GM23338 (cell line): ENCODE measurements at regions not wholly inside any gene's neighbourhood (a gene's known extent, or its start where the extent isn't known, plus 50 kb on each side); places are given as distances from the start of the nearest gene placed in this dataset.
"Not testable (repeated sequence)": the region's sequence is repeated elsewhere in the genome, so short reads cannot be mapped to it uniquely, and the experiment has no call there.

Experiments
- ATAC-seq: fragments of 200-7000 bp; cut with Tn5 transposase; 3 replicates; pipeline ENCODE4 v1.9.1; 2020
- DNase-seq: peaks from one replicate; pipeline ENCODE4 v3.0.0-alpha.2; 2015; ENCODE audit warnings: low spot score
- H2AFZ ChIP-seq: fragments of 200-600 bp; sonication (generic); 2 replicates; pipeline ENCODE4 v1.8.0; 2016; ENCODE audit warnings: antibody characterized with exemption, mild to moderate bottlenecking, moderate library complexity
- H3F3A ChIP-seq: fragments of 200-600 bp; sonication (generic); replicated peaks from 2 replicates; pipeline ENCODE4 v1.8.0; 2017; ENCODE audit warnings: antibody characterized with exemption, mixed run types, low read depth
- H3K27ac ChIP-seq: fragments of 200-600 bp; sonication (generic); 2 replicates; pipeline ENCODE4 v1.6.1; 2016; ENCODE audit warnings: low read depth
- H3K27me3 ChIP-seq: fragments of 200-600 bp; sonication (generic); 2 replicates; pipeline ENCODE4 v1.8.0; 2016; ENCODE audit warnings: mild to moderate bottlenecking, mixed run types, moderate library complexity; ENCODE audit not compliant: insufficient read depth
- H3K36me3 ChIP-seq: fragments of 200-600 bp; sonication (generic); 2 replicates; pipeline ENCODE4 v1.8.0; 2016; ENCODE audit warnings: mild to moderate bottlenecking; ENCODE audit not compliant: insufficient read depth
- H3K4me1 ChIP-seq: fragments of 200-600 bp; sonication (generic); 2 replicates; pipeline ENCODE4 v1.8.0; 2016; ENCODE audit warnings: mild to moderate bottlenecking, moderate library complexity; ENCODE audit not compliant: insufficient read depth
- H3K4me2 ChIP-seq: fragments of 200-600 bp; sonication (generic); 2 replicates; pipeline ENCODE4 v1.7.1; 2017; ENCODE audit warnings: mixed run types
- H3K4me3 ChIP-seq: fragments of 200-600 bp; sonication (generic); 2 replicates; pipeline ENCODE4 v1.6.1; 2016; ENCODE audit warnings: mixed run types
- H3K79me2 ChIP-seq: fragments of 200-600 bp; sonication (generic); replicated peaks from 2 replicates; pipeline ENCODE4 v1.8.0; 2017; ENCODE audit warnings: mild to moderate bottlenecking; ENCODE audit not compliant: insufficient read depth
- H3K9me2 ChIP-seq: fragments of 200-600 bp; sonication (generic); 2 replicates; pipeline ENCODE4 v1.8.0; 2017; ENCODE audit not compliant: insufficient read depth
- H4K20me1 ChIP-seq: fragments of 200-600 bp; sonication (generic); replicated peaks from 2 replicates; pipeline ENCODE4 v1.8.0; 2017; ENCODE audit warnings: mild to moderate bottlenecking; ENCODE audit not compliant: insufficient read depth
- H3K27ac Mint-ChIP-seq: 2 replicates; pipeline ENCODE4 v1.8.0; 2020; ENCODE audit warnings: inconsistent platforms, mild to moderate bottlenecking, moderate library complexity, mixed read lengths
- H3K27me3 Mint-ChIP-seq: 3 replicates; pipeline ENCODE4 v1.8.0; 2022; ENCODE audit warnings: low read depth, mild to moderate bottlenecking, moderate library complexity, mixed read lengths, inconsistent platforms; ENCODE audit not compliant: insufficient read depth, poor library complexity
- H3K36me3 Mint-ChIP-seq: 3 replicates; pipeline ENCODE4 v1.8.0; 2021; ENCODE audit warnings: low read depth, mild to moderate bottlenecking, inconsistent platforms, moderate library complexity, mixed read lengths
- H3K4me1 Mint-ChIP-seq: 3 replicates; pipeline ENCODE4 v1.8.0; 2020; ENCODE audit warnings: mild to moderate bottlenecking, inconsistent platforms, mixed read lengths
- H3K4me3 Mint-ChIP-seq: 3 replicates; pipeline ENCODE4 v1.8.0; 2021; ENCODE audit warnings: moderate library complexity, mild to moderate bottlenecking, inconsistent platforms, mixed read lengths
- H3K9me3 Mint-ChIP-seq: 3 replicates; pipeline ENCODE4 v1.8.0; 2020; ENCODE audit warnings: moderate library complexity, mild to moderate bottlenecking, inconsistent platforms, mixed read lengths
- CREB1 ChIP-seq: fragments of 250-450 bp; sonication (Bioruptor Pico); IDR thresholded peaks from 2 replicates; pipeline ENCODE4 v1.5.0; 2020; ENCODE audit warnings: low read depth, mild to moderate bottlenecking, moderate library complexity
- CTCF ChIP-seq, 2 experiments: fragments of 200-600 bp in 1 of 2; sonication (generic) in 1 of 2; conservative IDR thresholded peaks; 2 replicates each; pipeline versions ENCODE4 v1.5.1 to v1.6.1; 2016 to 2017; ENCODE audit warnings: antibody characterized with exemption in 2 of 2, low read depth in 2 of 2, mild to moderate bottlenecking in 2 of 2, moderate library complexity in 1 of 2
- ETS1 ChIP-seq: IDR thresholded peaks from 2 replicates; pipeline ENCODE4 v1.6.1; 2016; ENCODE audit warnings: antibody characterized with exemption
- EZH2 ChIP-seq: fragments of 200-600 bp; sonication (generic); IDR thresholded peaks from one replicate; pipeline ENCODE4 v1.8.0; 2017; ENCODE audit warnings: antibody characterized with exemption, mild to moderate bottlenecking, low read depth; ENCODE audit not compliant: unreplicated experiment
- JUNB ChIP-seq: IDR thresholded peaks from one replicate; pipeline ENCODE4 v1.6.1; 2016; ENCODE audit warnings: antibody characterized with exemption; ENCODE audit not compliant: unreplicated experiment
- NANOG ChIP-seq: IDR thresholded peaks from 2 replicates; pipeline ENCODE4 v1.6.1; 2016; ENCODE audit warnings: antibody characterized with exemption, borderline replicate concordance
- REST ChIP-seq: IDR thresholded peaks from one replicate; pipeline ENCODE4 v1.6.1; 2018; ENCODE audit warnings: antibody characterized with exemption; ENCODE audit not compliant: unreplicated experiment
- STAT1 ChIP-seq: IDR thresholded peaks from one replicate; pipeline ENCODE4 v1.6.1; 2016; ENCODE audit warnings: antibody characterized with exemption; ENCODE audit not compliant: unreplicated experiment
- ZNF114 ChIP-seq: fragments of 250-450 bp; sonication (Bioruptor Pico); IDR thresholded peaks from 2 replicates; pipeline ENCODE4 v1.5.0; 2020; ENCODE audit warnings: mild to moderate bottlenecking, moderate library complexity
- ZNF331 ChIP-seq: fragments of 250-450 bp; sonication (Bioruptor Pico); IDR thresholded peaks from 2 replicates; pipeline ENCODE4 v1.5.0; 2020; ENCODE audit warnings: low read depth, mild to moderate bottlenecking, moderate library complexity

- Mint-ChIP-seq H3K27ac (no peak overlapping the region), H3K4me1 (no peaks in the 10 kb centered on the region; the same call in 2 of the 3 replicates), H3K27me3 (no peaks in the 10 kb centered on the region), H3K36me3 (peaks cover 5% of the 10 kb centered on the region; the same call in 2 of the 3 replicates), H3K4me3 (no peak overlapping the region), H3K9me3 (peaks cover 18% of the 10 kb centered on the region)
- no peaks in the 10 kb centered on the region for H3K36me3 ChIP-seq
- TF ChIP-seq CTCF (conservative IDR thresholded peaks at IDR 0.05; ENCODE audit: low read depth in 2 of 2) = peak; percentile 32 to 58; a peak in 3 of 4 replicates
- no peak for TF ChIP-seq JUNB
- H3K9me2 ChIP-seq = no peaks in the 10 kb centered on the region
- no peak overlapping the region for H3K4me2 ChIP-seq
- no peaks in the 10 kb centered on the region for H3F3A ChIP-seq
- peak; percentile 30 for DNase-seq
- H3K79me2 ChIP-seq = no peaks in the 10 kb centered on the region
- H4K20me1 ChIP-seq = no peaks in the 10 kb centered on the region
- H3K27ac ChIP-seq = no peak overlapping the region
- ATAC-seq = peak; percentile 57; the same call in 2 of the 3 replicates
- H3K27me3 ChIP-seq = no peaks in the 10 kb centered on the region
- H3K4me1 ChIP-seq = no peaks in the 10 kb centered on the region
- no peak overlapping the region for H3K4me3 ChIP-seq
- H2AFZ ChIP-seq = peak overlapping the region; percentile 23; the same call in 1 of the 2 replicates
Observed at GRCh38 chr2:75994759-75995158, 284.0 kb upstream of the GCFC2 start.

- H3K27ac ChIP-seq, H3K79me2 ChIP-seq: not testable (repeated sequence)
- peaks cover 13% of the 10 kb centered on the region for H3K36me3 Mint-ChIP-seq
Observed at GRCh38 chr2:75988622-75989021, 277.9 kb upstream of the GCFC2 start.

GRCh38 chr2:75986617-75987016, 275.9 kb upstream of the GCFC2 start:
- Mint-ChIP-seq H3K9me3 (peaks cover 21% of the 10 kb centered on the region), H3K36me3 (peaks cover 10% of the 10 kb centered on the region), H3K27ac (no peak overlapping the region), H3K27me3 (no peaks in the 10 kb centered on the region), H3K4me3 (no peak overlapping the region), H3K4me1 (peaks cover 3% of the 10 kb centered on the region; the same call in 1 of the 3 replicates)
- Histone ChIP-seq H4K20me1 (no peaks in the 10 kb centered on the region), H3K4me3 (no peak overlapping the region), H3K27ac (no peak overlapping the region), H3K4me2 (no peak overlapping the region), H2AFZ (no peak overlapping the region), H3F3A (no peaks in the 10 kb centered on the region), H3K4me1 (no peaks in the 10 kb centered on the region), H3K79me2 (no peaks in the 10 kb centered on the region), H3K27me3 (no peaks in the 10 kb centered on the region), H3K36me3 (no peaks in the 10 kb centered on the region), H3K9me2 (no peaks in the 10 kb centered on the region)
- DNase-seq (no peak), ATAC-seq (no peak)
- TF ChIP-seq ETS1 (no peak), ZNF114 (CRISPR knock-in tag) (no peak), REST (no peak), CREB1 (CRISPR knock-in tag) (no peak), EZH2 (no peak), NANOG (no peak), ZNF331 (CRISPR knock-in tag) (no peak), CTCF (conservative IDR thresholded peaks at IDR 0.05; ENCODE audit: low read depth in 2 of 2) (no peak), STAT1 (no peak), JUNB (no peak)

More at GRCh38 chr2:75988622-75989021, 277.9 kb upstream of the GCFC2 start:
- not testable (repeated sequence) for H3K27ac Mint-ChIP-seq, H3K27me3 Mint-ChIP-seq, H3K36me3 ChIP-seq, H3K4me1 ChIP-seq, H3K4me3 Mint-ChIP-seq, H2AFZ ChIP-seq, H3K4me3 ChIP-seq, H3F3A ChIP-seq, H3K4me2 ChIP-seq, H3K27me3 ChIP-seq, DNase-seq, ATAC-seq, H4K20me1 ChIP-seq, H3K4me1 Mint-ChIP-seq, H3K9me2 ChIP-seq
- peaks cover 25% of the 10 kb centered on the region for H3K9me3 Mint-ChIP-seq
